ENCODE measurements at regions not wholly inside any gene's neighbourhood (a gene's known extent, or its start where the extent isn't known, plus 50 kb on each side); places are given as distances from the start of the nearest gene placed in this dataset.

DNA sequence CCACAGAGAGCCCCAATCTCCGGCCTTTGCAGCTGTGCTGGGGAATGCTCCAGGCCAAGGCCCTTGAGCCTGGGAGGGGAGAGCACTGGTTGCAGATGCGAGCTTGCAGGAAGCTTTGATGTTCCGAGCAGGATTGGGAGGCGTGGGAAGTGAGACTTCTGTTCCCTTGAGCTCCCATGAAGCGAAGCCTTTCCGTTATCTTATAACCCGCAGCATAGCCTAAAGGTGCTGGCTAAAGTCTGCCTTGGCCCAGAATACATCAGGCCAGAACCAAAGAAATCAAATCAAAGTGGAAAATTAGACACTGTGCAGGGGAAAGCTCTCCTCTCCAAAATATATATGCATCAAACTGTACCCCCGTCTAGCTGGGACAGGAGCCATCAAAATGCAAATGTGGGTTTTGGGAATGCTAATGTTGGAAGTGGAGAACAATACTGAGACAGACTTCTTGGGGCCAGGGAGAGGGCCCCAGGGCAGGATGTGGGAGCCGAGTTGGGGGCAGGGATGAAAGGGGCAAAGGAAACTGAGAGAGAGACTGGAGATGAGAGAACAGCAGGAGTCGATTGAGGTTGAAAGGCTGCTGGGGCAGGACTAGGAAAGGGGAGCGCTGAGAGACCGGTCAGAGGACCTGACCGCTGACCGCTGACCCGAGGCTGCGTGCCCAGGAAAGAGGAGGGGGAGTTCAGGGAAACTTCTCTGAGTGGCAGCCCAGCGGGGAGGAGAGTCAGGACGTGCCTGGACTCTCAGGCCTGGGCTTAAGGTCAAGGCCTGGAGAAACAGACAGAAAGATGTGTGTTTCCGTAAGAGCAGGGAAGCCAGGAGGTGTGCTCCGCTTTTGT, 152.2 kb upstream of the PARP11 start:
- H3K4me3 Mint-ChIP-seq = no peak overlapping the region
- peaks cover 12% of the 10 kb centered on the region for H3K27me3 Mint-ChIP-seq
- no peak overlapping the region for H3K27ac Mint-ChIP-seq
- H3K4me1 Mint-ChIP-seq = peaks cover 12% of the 10 kb centered on the region
- DNase-seq (ENCODE audit: low spot score in 2 of 2) (no peak), ATAC-seq (ENCODE audit: low read depth) (no peak)
- H3K36me3 Mint-ChIP-seq = no peaks in the 10 kb centered on the region
- no peaks in the 10 kb centered on the region for H3K9me3 Mint-ChIP-seq

DNA sequence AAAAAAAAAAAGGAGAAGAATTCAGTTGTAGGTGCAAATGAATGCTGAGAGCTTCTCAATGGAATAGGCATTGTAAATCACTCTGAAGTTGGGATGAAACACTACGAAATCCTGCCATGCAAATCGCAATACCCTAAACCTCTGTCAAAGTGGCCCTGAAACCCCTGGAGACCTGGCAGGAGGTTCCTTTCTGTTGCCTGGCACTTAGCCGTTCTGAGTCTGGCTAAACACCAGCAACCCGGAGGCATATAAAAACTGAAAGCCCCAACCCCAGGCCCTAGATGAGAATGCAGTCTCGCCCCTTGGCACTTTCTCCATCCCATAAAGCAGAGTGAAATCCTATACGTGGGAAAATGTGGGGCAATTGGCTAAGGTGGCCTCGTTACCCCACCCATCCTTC, 151.5 kb upstream of the PARP11 start:
- Mint-ChIP-seq H3K9me3 (no peaks in the 10 kb centered on the region), H3K27ac (no peak overlapping the region)

DNA sequence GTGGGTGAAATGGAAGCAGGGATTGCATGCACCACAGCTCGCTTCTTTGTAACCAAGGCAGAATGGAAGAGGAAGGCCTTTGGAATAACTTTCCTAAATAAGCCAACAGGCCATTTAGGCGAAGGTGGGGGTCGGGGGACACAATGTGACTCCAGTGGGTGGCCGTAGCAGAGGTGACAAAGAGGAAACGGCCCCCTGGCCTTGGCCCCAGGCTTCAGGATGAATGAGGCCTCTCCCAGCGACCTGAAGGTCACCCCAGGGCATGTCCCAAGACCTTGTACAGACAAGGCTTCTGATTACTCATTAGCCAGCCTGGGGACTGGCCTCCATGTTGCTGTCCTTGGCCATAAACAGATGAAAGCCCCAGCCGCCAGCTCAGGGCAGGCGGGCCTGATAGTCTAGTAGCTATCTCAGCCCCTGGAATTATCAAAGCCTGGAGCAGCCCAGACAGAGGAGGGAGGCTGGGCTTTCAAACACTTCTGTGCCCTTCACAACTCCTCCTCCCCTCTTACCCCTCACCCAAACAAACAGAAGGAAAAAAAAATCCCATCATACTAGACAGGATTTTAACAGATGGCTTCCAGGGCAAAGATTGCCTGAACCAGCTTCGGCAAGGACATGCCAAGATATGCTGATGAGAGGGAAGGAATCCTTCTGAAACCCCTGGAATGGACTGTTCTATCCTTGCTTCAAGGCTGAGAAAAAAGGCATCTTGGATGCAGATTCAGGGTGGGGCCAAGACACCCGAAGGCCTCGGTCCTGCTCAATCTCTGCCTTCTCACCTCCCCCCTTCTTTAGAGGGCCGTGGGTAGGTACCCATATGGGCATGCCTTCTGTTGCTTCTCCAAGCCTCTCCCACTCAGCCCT, 142.3 kb upstream of the PARP11 start:
- Mint-ChIP-seq H3K9me3 (no peaks in the 10 kb centered on the region), H3K27me3 (peaks cover 5% of the 10 kb centered on the region), H3K4me3 (no peak overlapping the region), H3K27ac (no peak overlapping the region), H3K36me3 (no peaks in the 10 kb centered on the region), H3K4me1 (no peaks in the 10 kb centered on the region)
- no peak for ATAC-seq (ENCODE audit: low read depth)
- DNase-seq (ENCODE audit: low spot score in 2 of 2) = no peak

More for the DNA sequence above, 151.5 kb upstream of the PARP11 start:
- peaks cover 10% of the 10 kb centered on the region for H3K4me1 Mint-ChIP-seq
- DNase-seq (ENCODE audit: low spot score in 2 of 2) = no peak
- ATAC-seq (ENCODE audit: low read depth) = no peak
- H3K36me3 Mint-ChIP-seq = no peaks in the 10 kb centered on the region
- H3K27me3 Mint-ChIP-seq = peaks cover 12% of the 10 kb centered on the region
- no peak overlapping the region for H3K4me3 Mint-ChIP-seq

DNA sequence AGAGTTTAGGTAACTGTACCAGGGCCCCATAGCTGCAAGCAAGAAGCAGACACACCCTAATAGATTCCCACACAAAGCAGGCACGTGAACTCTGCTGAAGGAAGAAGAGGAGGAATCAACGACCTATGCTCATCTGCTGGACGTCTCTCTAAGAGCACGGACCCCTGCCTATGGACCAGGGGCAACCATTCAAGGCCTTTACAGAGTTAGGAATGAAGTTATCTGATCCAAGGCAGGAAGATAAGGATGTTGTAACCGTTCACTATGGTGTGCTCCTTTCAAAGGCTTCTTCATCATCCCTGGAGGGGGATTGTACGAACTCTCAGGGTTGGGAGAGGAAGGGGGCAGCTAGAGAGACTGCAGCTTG, 141.6 kb upstream of the PARP11 start:
- no peaks in the 10 kb centered on the region for H3K9me3 Mint-ChIP-seq
- no peaks in the 10 kb centered on the region for H3K4me1 Mint-ChIP-seq
- peaks cover 3% of the 10 kb centered on the region for H3K27me3 Mint-ChIP-seq
- no peaks in the 10 kb centered on the region for H3K36me3 Mint-ChIP-seq
- no peak overlapping the region for H3K27ac Mint-ChIP-seq
- ATAC-seq (ENCODE audit: low read depth) (no peak), DNase-seq (ENCODE audit: low spot score in 2 of 2) (no peak)
- no peak overlapping the region for H3K4me3 Mint-ChIP-seq

DNA sequence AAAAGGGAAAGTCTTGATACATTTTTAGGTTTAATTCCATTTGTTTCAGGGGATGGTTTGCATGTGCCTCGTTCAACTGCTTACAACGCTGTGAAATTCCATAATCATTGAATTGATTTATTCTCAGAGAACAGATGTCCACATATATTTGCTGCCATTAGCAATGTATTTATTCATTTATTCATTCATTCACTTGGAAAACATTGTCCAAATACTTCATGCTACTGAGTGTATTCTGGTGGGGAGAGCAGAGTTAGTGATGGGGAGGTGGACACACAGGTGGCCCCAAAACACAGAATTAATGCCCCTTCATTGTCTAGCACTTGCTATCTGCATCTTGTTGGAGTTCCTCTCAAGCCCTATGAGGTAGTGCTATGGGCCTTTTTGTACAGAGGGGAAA, 141.2 kb upstream of the PARP11 start:
- no peak for DNase-seq (ENCODE audit: low spot score in 2 of 2)
- Mint-ChIP-seq H3K4me3 (no peak overlapping the region), H3K27me3 (peaks cover 3% of the 10 kb centered on the region), H3K27ac (no peak overlapping the region), H3K4me1 (no peaks in the 10 kb centered on the region), H3K9me3 (no peaks in the 10 kb centered on the region), H3K36me3 (no peaks in the 10 kb centered on the region)
- no peak for ATAC-seq (ENCODE audit: low read depth)

DNA sequence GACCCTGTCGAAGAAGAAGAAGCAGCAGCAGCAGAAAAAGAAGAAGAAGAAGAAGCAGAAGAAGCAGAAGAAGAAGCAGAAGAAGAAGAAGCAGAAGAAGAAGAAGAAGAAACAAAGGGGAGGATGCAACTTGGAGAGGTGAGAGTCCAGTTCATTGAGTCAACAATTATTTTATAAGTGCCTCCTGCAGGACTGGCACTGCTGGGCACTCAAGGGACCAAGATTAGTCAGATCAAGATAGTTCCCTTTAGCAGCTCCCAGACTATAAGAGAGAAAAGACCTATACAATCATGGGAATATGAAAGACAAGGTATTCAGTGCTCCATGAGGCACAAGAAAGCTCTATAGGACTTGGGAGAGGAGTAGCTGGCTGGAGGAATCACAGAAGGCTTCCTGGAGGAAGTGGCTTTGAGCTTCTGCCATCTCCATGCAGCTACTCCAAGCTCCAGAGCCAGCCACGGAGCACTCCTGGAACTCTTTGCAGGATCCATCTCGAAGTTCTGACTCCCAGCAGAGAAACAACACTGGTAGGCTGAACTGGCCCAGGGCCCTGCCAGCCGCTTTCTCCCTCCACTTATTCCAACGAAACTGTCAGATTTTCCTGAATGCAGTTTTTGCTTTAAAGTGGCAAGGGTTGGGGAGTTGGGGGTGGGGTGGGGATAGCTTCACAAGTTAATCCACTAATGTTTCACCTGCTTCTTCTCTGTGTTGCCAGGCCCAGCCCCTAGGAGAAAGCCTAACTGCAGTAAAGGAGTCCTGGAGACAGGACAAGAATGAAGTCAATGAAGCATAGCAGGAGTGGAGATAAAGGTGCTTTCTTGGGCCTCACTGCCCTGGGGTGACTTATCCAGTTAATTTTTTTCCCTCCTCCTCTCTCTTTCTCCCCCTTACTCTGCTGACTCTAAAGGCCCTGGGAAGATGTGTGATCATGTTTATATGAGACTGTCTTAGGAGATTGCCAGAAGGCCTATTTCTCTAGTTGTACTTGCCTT, 140.1 kb upstream of the PARP11 start:
- H3K27ac Mint-ChIP-seq = no peak overlapping the region
- DNase-seq (ENCODE audit: low spot score in 2 of 2) (no peak), ATAC-seq (ENCODE audit: low read depth) (no peak)
- no peaks in the 10 kb centered on the region for H3K36me3 Mint-ChIP-seq
- H3K27me3 Mint-ChIP-seq = peaks cover 4% of the 10 kb centered on the region
- H3K4me3 Mint-ChIP-seq = no peak overlapping the region
- no peaks in the 10 kb centered on the region for H3K9me3 Mint-ChIP-seq
- no peaks in the 10 kb centered on the region for H3K4me1 Mint-ChIP-seq

DNA sequence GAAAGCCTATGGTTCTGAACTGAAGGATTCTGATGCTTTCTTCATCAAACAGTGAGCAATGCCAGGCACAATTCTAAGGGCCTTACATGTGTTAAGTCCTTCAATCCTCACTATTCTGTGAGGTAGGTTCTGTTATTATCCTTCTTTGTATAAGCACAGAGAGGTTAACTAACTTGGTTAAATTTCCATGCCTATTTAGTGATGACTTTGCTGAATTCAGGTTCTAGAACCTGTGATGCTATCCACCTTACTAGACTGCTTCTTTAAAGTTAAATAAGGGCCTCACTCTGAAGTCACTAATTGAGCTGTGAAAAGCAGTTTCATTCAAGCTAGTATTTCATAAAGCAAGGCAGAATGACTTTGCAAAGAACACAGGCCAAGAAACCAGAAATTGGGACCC, 138.9 kb upstream of the PARP11 start:
- H3K36me3 Mint-ChIP-seq = no peaks in the 10 kb centered on the region
- H3K4me3 Mint-ChIP-seq = no peak overlapping the region
- H3K4me1 Mint-ChIP-seq = no peaks in the 10 kb centered on the region
- H3K27me3 Mint-ChIP-seq = peaks cover 3% of the 10 kb centered on the region
- H3K27ac Mint-ChIP-seq = no peak overlapping the region
- DNase-seq (ENCODE audit: low spot score in 2 of 2) = no peak
- no peaks in the 10 kb centered on the region for H3K9me3 Mint-ChIP-seq
- ATAC-seq (ENCODE audit: low read depth) = no peak

DNA sequence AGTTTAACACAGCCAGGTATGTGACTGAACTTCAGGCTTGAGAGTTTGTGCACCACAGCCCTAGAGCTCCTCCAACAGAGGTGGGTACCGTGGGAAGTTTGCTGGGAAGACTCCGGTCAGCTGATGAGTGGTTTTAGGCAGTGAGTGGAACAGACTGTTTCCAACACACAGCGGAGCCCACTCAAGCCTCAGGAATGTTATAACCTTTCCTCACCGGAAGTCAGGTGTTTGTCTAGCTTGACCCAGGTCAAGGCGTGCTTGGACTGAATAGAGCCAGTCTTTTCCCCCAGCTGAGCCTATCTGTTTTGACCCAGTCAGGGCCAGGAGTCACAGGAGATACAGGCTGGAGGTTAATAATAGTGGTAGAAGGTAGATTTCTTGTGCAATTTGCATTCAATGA, 138.4 kb upstream of the PARP11 start:
- no peak for ATAC-seq (ENCODE audit: low read depth)
- no peaks in the 10 kb centered on the region for H3K4me1 Mint-ChIP-seq
- no peaks in the 10 kb centered on the region for H3K36me3 Mint-ChIP-seq
- no peak overlapping the region for H3K27ac Mint-ChIP-seq
- no peaks in the 10 kb centered on the region for H3K9me3 Mint-ChIP-seq
- no peak for DNase-seq (ENCODE audit: low spot score in 2 of 2)
- peaks cover 3% of the 10 kb centered on the region for H3K27me3 Mint-ChIP-seq
- no peak overlapping the region for H3K4me3 Mint-ChIP-seq

DNA sequence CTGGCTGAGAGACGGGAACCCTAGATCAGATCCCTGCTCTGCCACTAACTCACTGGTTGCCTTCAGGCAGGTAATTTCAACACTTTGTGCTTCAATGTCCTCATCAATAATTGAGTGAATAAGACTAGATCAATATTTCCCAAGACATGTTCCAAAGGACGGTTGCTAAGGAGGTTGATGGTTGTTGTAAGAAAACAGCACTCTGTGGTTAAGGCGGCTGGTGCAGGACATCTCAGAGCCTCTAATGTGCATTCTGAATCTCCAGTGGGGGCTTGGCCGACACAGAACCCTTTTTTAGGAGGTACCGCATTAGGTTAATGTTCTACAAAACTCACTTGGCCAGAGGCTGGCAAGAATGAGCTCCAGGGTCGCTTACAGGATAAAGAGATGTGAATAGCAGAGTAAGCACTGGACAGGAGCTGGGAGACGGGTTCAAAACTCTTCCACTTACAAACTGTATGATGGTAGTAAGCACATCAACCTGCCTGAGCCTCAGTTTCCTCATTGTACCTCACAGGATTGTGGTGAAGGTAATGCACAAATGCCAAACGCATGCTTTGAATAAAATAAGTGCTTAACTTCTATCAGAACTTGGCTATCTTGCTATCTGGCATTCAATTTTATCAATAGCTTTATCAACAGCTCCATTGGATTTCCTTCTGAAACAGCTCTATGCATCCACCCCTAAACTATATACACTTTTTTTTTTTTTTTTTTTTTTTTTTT, 136.9 kb upstream of the PARP11 start:
- peaks cover 3% of the 10 kb centered on the region for H3K27me3 Mint-ChIP-seq
- H3K4me3 Mint-ChIP-seq = no peak overlapping the region
- no peak overlapping the region for H3K27ac Mint-ChIP-seq
- no peaks in the 10 kb centered on the region for H3K36me3 Mint-ChIP-seq
- DNase-seq (ENCODE audit: low spot score in 2 of 2) (no peak), ATAC-seq (ENCODE audit: low read depth) (no peak)
- H3K9me3 Mint-ChIP-seq = no peaks in the 10 kb centered on the region
- no peaks in the 10 kb centered on the region for H3K4me1 Mint-ChIP-seq

DNA sequence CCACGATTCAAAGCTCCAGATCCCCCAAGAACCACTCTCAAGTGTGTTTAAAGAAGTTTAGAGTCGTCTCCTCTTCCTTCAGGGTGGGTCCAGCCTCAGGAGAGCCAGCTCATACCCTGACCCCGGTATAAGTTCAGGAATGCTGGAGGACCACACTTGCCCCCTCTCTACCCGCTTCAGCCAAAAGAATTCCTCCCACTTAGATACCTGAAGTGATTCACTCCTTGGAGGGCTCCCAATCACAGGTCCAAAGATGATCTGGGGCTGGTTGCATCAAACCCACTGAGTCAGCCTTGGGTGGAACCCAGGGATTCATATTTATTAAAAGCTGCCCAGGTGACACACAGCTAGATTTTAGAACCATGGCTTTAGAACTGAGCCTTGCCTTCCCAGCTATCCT, 133.5 kb upstream of the PARP11 start:
- H3K9me3 Mint-ChIP-seq = no peaks in the 10 kb centered on the region
- no peak overlapping the region for H3K4me3 Mint-ChIP-seq
- ATAC-seq (ENCODE audit: low read depth) (no peak), DNase-seq (ENCODE audit: low spot score in 2 of 2) (no peak)
- no peak overlapping the region for H3K27ac Mint-ChIP-seq
- no peaks in the 10 kb centered on the region for H3K36me3 Mint-ChIP-seq
- peaks cover 5% of the 10 kb centered on the region for H3K27me3 Mint-ChIP-seq
- no peaks in the 10 kb centered on the region for H3K4me1 Mint-ChIP-seq

DNA sequence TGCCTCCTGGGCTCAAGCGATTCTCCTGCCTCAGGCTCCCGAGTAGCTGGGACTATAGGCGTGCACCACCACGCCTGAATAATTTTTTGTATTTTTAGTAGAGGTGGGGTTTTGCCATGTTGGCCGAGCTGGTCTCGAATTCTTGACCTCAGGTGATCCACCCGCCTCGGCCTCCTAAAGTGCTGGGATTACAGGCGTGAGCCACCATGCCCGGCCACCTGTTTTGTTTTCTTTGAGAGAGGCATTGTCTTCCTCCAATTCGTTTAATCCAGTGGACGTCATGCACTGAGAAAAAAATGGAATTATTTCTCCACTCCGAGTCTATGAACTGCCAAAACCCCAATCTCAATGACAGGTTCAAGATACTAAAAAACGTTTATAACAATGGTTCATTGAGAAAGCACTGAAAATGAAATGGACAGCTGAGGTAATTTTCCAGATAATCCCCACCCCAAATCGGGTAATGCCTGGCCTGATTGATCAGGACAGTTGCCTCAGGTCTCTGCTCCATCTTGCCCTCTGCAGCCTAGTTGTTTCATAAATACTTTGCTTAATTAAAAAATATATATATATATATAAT, 132.7 kb upstream of the PARP11 start:
- ATAC-seq (ENCODE audit: low read depth) (no peak), DNase-seq (ENCODE audit: low spot score in 2 of 2) (no peak)
- peaks cover 3% of the 10 kb centered on the region for H3K9me3 Mint-ChIP-seq
- H3K36me3 Mint-ChIP-seq = peaks cover 4% of the 10 kb centered on the region
- H3K27ac Mint-ChIP-seq = no peak overlapping the region
- H3K4me3 Mint-ChIP-seq = no peak overlapping the region
- H3K4me1 Mint-ChIP-seq = no peaks in the 10 kb centered on the region
- peaks cover 5% of the 10 kb centered on the region for H3K27me3 Mint-ChIP-seq

DNA sequence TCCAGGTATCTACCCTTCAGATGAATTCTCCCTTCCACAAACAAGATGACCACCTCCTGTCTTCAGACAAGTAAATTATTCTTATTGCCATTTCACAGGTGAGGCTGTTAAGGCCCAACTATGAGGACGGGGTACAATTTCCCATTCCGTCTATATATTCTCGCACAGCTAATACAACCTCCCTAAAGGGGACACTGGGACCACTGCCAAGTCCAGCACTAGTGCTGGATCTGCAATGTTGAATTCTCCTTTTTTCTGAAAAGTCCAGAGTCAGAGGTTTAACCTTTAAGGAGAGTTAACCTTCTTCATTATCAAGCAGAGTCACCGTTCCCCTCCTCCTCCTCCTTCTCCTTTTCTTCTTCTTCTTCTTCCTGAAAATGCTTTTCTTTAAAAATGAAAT, 130.4 kb upstream of the PARP11 start:
- DNase-seq (ENCODE audit: low spot score in 2 of 2) (no peak), ATAC-seq (ENCODE audit: low read depth) (no peak)
- Mint-ChIP-seq H3K4me3 (no peak overlapping the region), H3K27me3 (peaks cover 4% of the 10 kb centered on the region), H3K36me3 (peaks cover 6% of the 10 kb centered on the region), H3K4me1 (no peaks in the 10 kb centered on the region), H3K27ac (no peak overlapping the region), H3K9me3 (peaks cover 6% of the 10 kb centered on the region)

DNA sequence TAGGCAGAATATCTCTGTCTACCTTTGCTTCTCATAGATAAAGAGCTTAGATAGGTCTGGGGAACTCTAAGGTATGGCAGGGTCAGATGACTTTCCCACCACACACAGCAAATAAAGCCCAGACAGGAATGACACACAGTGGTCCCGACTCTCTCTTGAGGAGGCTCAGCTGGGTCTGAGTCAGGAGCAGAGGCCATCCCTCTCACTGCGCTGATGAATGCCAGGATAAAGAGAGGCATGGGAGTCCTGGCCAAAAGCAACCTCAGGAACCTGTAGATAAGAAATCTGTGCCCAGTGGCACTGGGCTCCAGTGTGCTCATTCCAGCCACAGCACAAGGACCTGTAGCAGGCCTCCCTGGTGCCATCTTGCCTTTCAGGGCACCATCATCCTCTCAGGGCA, 129.4 kb upstream of the PARP11 start:
- Mint-ChIP-seq H3K36me3 (peaks cover 6% of the 10 kb centered on the region), H3K9me3 (peaks cover 6% of the 10 kb centered on the region), H3K27ac (no peak overlapping the region), H3K4me1 (no peaks in the 10 kb centered on the region), H3K4me3 (no peak overlapping the region), H3K27me3 (peaks cover 4% of the 10 kb centered on the region)
- ATAC-seq (ENCODE audit: low read depth) = no peak
- DNase-seq (ENCODE audit: low spot score in 2 of 2) = no peak

Data from memory B cell (primary cell).